ENCODE measurements at regions not wholly inside any gene's neighbourhood (a gene's known extent, or its start where the extent isn't known, plus 50 kb on each side); places are given as distances from the start of the nearest gene placed in this dataset.
"Not testable (repeated sequence)": the region's sequence is repeated elsewhere in the genome, so short reads cannot be mapped to it uniquely, and the experiment has no call there.

DNA sequence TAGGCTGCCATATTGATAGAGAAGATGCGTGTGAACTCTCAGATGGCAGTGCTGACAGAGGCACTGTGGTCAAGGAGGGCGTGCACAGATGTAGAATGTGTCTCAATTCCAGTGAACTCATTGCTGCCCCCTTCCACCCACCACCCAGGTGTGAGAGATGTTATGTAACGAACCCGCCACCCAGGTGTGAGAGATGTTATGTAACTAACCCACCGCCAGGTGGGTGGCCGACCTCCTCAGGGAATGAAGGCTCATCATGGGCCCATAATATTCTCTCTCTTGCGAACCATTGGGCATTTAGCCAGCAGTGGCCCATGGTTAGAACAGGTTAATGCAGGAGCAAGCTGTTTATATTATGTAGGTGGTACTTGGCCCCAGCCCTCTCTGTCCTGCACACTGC, 140.4 kb upstream of the MTPN start:
- TF ChIP-seq, protein P1, sequence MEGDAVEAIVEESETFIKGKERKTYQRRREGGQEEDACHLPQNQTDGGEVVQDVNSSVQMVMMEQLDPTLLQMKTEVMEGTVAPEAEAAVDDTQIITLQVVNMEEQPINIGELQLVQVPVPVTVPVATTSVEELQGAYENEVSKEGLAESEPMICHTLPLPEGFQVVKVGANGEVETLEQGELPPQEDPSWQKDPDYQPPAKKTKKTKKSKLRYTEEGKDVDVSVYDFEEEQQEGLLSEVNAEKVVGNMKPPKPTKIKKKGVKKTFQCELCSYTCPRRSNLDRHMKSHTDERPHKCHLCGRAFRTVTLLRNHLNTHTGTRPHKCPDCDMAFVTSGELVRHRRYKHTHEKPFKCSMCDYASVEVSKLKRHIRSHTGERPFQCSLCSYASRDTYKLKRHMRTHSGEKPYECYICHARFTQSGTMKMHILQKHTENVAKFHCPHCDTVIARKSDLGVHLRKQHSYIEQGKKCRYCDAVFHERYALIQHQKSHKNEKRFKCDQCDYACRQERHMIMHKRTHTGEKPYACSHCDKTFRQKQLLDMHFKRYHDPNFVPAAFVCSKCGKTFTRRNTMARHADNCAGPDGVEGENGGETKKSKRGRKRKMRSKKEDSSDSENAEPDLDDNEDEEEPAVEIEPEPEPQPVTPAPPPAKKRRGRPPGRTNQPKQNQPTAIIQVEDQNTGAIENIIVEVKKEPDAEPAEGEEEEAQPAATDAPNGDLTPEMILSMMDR (IDR thresholded peaks at IDR 0.05; ENCODE audit: insufficient read depth, missing control alignments) = no peak
- FAIRE-seq (no peak), DNase-seq (ENCODE audit: insufficient read length, low spot score) (no peak)

DNA sequence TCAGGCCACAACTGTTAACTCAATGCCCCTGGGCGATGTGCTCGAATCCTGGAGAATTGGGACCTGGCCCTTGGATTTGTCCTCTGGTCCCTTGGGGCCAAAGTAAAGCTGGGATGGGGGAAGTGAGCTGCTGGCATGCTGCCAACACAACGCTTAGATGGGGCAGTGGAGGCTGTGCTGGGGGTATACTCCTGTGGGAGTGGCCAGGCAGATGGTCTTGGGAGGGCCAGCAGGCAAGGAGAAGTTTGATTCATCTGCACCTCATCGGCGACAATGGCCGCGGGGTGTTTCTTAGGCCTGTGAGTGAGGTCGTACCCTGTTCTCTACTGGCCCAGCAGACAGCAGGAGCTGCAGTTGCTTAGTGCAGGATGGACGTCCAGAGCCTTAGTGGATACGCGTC, 139.0 kb upstream of the MTPN start:
- FAIRE-seq (no peak), DNase-seq (ENCODE audit: insufficient read length, low spot score) (no peak)
- TF ChIP-seq, protein P1 (IDR thresholded peaks at IDR 0.05; ENCODE audit: insufficient read depth, missing control alignments) = no peak

DNA sequence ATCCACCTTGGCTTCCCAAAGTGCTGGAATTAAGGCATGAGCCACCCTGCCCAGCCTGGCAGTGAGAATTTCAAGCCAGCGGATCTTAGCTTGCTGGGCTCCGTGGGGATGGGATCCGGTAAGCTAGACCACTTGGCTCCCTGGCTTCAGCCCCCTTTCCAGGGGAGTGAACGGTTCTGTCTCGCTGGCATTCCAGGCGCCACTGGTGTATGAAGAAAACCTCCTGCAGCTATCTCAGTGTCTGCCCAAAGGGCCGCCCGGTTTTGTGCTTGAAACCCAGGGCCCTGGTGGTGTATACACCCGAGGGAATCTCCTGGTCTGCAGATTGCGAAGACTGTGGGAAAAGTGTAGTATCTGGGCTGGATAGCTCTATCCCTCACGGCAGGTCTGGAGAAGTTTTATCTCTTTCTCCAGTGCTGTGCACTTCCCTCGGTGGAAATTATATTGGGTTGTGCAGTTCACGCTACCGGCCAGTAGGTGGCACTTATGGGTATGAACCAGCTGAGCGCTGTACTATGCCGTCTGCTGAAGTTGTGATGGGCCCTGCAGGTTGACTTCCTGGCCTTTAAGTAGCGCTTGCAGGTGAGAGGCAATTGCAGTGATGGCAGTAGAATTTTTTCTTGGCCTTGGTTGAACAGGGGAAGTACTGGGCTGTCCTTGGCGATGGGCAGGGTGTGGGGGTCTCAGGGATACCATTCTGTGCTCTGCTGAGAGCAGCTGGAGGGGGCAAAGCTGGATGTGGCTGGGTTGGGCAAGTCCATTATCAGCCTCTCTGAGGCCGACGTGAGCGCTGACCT, 138.0 kb upstream of the MTPN start:
- TF ChIP-seq, protein P1 (IDR thresholded peaks at IDR 0.05; ENCODE audit: insufficient read depth, missing control alignments) = peak; percentile 59
- DNase-seq (ENCODE audit: insufficient read length, low spot score) (peak; percentile 19), FAIRE-seq (no peak)

DNA sequence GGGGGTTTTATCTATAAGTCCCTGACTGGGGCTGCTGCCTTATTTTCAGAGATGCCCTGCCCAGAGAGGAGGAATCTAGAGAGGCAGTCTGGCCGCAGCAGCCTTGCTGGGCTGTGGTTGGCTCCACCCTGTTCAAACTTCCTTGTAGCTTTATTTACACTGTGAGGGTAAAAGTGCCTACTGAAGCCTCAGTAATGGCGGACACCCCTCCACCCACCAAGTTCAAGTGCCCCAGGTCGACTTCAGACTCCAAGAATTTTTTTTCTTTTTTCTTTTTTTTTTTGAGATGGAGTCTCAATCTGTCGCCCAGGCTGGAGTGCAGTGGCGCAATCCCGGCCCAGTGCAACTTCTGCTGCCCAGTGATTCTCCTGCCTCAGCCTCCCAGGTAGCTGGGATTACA, 137.3 kb upstream of the MTPN start:
- FAIRE-seq = not testable (repeated sequence)

DNA sequence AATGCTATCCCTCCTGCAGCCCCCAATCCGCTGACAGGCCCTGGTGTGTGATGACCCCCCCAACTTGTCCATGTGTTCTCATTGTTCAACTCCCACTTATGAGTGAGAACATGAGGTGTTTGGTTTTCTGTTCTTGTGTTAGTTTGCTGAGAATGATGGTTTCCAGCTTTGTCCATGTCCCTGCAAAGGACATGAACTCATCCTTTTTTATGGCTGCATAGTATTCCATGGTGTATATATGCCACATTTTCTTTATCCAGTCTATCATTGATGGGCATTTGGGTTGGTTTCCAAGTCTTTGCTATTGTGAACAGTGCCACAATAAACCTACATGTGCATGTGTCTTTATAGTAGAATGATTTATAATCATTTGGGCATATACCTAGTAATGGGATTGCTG, 131.9 kb upstream of the MTPN start:
- not testable (repeated sequence) for DNase-seq (ENCODE audit: insufficient read length, low spot score); FAIRE-seq

More for the DNA sequence above, 137.3 kb upstream of the MTPN start:
- DNase-seq (ENCODE audit: insufficient read length, low spot score) = not testable (repeated sequence)

DNA sequence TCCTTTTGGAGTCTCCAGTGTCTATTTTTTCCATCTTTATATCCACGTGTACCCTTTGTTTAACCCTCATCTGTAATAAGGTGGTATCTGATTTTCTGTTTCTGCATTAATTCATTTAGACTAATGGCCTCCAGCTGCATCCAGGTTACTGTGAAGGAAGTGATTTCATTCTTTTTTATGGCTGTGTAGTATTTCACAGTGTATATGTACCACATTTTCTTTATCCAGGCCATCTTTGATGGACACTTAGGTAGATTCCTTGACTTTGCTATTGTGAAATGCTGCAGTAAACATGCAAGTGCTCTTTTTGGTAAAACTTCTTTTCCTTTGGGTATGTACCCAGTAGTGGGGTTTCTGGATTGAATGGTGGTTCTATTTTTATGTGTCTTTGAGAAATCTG, 128.0 kb upstream of the MTPN start:
- no peak for FAIRE-seq
- TF ChIP-seq, protein P1 (IDR thresholded peaks at IDR 0.05; ENCODE audit: insufficient read depth, missing control alignments) = no peak
- no peak for DNase-seq (ENCODE audit: insufficient read length, low spot score)

DNA sequence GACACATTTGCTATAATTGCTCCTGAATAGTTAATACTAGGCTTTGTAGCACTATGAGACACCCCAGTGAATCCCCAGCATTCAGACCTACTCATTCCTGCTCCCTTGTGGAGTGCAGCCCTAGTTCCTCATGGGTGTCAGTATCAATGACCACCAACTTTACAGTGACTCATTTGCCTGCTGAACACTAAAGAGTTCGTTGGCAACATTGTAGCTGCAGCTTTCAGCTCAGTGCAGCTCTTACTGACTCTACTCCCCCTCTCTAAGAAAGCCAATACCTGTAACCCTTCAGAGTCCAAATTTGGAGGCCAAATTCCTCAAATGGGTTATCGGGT, 127.1 kb upstream of the MTPN start:
- TF ChIP-seq, protein P1 (IDR thresholded peaks at IDR 0.05; ENCODE audit: insufficient read depth, missing control alignments) = no peak
- FAIRE-seq = no peak
- DNase-seq (ENCODE audit: insufficient read length, low spot score) = no peak

DNA sequence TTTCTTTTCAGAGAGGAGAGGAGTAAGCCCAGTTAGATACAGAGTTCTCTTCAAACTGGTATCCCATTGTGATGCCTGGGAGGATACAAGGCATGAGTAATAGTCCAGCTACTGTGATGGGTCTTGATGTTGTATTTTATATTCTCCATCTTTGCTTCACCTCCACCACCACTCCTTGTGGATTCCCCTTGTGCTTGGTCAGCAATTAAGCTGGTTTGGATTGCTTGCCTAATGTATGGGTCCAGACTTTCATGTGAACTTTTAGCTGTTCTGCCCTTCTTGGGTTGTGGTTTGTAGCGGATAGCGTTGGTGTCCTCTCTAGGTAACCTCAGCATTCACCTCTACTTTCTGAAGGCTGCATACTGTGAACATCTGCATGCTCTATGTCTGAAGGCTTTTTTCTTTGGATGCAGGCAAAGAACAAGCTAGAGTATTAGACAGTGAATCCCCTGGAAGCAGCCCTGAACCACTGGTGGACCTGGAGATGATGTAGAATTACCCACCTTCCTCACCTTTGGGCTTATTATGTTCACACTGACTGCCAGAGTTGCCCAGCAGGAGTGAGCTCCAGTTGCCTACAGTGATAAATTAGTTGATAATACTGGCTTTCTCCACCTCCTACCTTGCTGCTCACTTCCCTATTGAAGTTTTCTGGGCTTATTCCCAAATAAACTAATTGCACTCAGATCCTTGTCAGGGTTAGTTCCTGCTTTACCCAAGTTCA, 126.5 kb upstream of the MTPN start:
- no peak for FAIRE-seq
- no peak for DNase-seq (ENCODE audit: insufficient read length, low spot score)
- TF ChIP-seq, protein P1 (IDR thresholded peaks at IDR 0.05; ENCODE audit: insufficient read depth, missing control alignments) = no peak

All from D721Med (cell line).